Stimulated activated naive CD4-positive, alpha-beta T cell (primary cell): ENCODE measurements at regions not wholly inside any gene's neighbourhood (a gene's known extent, or its start where the extent isn't known, plus 50 kb on each side); places are given as distances from the start of the nearest gene placed in this dataset.
"Not testable (repeated sequence)": the region's sequence is repeated elsewhere in the genome, so short reads cannot be mapped to it uniquely, and the experiment has no call there.

ENCODE experiments used
- DNase-seq, 6 experiments: peaks; one replicate each; lab custom pipeline; 2025; lab: John Stamatoyannopoulos, UW

DNA sequence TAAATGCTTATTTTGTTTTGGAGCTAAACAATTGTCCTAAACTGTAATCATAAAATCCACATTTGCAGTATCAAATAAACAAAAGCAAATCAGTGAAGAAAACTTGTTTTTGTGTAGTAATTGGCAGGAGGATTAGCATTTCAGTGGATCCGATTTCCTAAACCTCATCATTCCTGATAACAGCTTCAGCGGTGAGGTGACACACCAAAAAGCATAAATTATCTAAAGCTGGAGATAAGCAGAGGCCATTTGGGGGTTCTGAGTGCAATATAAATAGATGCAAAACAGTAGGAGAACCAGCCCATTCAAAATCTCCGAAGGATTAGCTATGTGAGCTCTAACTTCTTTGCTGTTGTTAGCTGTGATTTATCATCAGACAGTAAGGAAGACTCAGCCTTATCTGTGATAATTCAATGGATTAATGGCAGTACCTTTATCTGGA lies 235.8 kb downstream of the EPHA7 start:
- no peak for DNase-seq

DNA sequence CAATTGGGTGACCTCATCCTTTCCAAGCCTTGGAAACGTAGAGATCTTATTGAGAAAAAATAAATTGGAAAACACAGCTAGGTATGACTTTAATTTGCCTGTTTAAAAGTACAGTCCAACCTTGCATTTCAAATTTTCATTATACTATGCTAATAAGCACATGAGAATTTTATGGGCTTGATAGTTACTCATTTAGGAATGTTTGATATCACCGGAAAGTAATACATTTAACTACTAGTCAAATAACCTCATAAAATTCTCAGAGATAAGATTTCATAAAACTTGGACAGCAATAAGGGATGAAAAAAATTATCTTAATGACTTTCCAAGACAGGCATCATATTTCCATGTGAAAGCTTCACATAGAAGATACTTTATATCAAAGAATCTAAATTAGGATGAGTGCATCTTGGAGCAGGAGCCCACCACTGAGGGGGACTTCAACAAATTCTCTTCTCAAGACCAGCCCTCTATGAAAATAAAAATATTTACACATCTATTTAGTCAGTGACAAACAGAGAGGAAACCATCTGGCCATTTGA lies 236.3 kb downstream of the EPHA7 start:
- no peak for DNase-seq

DNA sequence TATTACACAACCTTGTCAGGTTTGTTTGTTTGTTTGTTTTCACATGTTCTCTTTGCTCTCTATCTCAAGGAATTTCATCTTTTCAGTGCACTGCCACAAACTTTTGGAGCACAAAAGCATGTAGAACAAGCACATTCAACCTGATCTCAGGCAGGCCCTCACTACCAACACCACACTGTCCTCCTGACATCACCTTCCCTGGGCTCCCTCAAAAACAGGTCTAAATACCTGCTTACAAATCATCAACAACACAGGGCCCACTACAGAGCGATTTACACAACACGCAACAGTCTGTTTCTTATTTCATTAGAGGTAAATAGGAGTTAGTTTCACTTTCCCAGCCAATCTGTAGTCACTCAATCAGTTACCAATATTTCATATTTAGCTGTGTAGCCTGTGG lies 241.4 kb downstream of the EPHA7 start:
- no peak for DNase-seq

DNA sequence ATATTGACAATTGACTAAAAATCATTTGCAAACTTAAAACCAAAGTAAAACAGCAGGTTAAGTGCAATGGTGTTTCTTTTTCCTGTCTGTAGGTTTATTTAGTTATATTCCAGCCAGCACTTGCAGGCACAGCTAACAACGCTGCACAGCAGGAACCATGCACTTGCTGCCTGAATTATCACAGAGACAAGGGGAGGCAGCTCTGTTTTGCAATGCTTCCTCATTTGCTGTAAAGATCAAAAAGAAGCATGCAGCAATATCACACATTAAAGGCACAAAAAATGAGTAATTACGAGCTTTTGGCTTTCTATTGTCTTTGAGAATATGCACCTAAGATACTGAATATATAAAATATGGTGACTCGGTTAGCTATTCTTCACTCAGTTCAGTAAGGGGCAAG lies 241.9 kb downstream of the EPHA7 start:
- no peak for DNase-seq

DNA sequence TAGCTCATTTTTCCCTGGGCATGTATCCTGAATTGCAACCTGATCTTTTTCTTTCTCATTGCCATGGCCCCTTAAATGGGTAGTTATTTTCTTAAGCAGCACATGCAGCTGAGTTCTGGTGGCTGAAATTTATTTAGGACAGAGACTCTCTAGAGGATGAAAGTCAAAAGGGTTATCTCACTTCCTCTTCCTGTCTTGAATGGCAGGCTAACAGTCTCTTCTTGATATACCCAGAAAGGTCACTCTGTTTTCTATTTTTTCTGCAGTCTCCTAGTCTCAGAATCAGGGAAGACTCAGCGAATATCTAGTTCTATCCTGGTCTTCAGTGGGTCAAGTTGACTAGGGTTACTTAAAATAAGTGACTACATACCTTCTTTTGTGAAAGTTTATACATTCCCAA lies 243.3 kb downstream of the EPHA7 start:
- DNase-seq: no peak

DNA sequence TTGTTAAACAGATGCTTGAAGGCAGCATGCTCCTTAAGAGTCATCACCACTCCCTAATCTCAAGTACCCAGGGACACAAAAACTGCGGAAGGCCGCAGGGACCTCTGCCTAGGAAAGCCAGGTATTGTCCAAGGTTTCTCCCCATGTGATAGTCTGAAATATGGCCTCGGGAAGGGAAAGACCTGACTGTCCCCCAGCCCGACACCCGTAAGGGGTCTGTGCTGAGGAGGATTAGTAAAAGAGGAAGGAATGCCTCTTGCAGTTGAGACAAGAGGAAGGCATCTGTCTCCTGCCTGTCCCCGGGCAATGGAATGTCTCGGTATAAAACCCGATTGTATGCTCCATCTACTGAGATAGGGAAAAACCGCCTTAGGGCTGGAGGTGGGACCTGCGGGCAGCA lies 245.8 kb downstream of the EPHA7 start:
- DNase-seq: not testable (repeated sequence)

DNA sequence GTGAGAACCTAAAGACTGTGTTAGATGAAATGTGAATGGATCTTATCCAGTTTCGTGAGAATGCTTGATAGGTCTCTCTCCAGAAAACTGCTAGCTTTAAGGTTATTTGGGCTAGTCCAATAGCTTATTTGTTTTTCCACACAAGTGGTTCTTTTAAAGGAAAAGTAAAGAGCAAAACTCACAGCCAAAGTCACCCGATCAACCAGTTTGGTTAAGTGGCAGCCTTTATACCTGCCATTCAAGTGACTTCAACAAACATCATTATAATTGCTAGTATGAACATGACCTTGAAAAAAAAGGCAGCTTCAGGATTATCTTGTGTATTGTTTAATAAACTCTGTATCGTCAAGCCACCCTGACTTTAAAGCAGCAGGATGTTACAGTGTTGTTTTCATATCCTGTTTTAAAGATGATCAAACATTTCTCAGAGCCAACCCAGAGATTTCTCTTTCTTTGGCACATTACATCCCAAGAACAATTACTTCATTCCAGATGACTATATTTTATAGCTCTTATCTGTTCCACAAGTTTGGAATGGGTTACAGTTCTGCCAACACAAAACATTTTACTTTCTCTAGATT lies 253.4 kb downstream of the EPHA7 start:
- DNase-seq: no peak

DNA sequence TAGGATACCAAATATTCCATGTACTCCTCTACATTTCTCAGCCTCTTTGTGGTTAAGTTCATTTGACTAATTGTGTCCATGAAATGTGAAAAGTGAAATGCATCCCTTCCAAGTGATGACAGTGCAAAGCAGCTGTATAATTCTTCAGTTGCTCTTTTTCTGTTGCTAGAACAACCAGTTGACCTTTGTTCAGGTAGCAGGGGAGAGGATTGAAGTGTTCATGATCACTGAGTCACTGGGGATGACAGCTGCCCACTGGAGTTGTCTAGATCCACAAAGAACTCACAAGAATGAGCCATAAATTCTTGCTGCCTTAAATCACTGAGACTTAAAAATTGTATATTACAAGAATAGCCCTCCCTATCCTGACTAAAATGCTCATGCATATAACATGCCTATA lies 254.6 kb downstream of the EPHA7 start:
- no peak for DNase-seq

DNA sequence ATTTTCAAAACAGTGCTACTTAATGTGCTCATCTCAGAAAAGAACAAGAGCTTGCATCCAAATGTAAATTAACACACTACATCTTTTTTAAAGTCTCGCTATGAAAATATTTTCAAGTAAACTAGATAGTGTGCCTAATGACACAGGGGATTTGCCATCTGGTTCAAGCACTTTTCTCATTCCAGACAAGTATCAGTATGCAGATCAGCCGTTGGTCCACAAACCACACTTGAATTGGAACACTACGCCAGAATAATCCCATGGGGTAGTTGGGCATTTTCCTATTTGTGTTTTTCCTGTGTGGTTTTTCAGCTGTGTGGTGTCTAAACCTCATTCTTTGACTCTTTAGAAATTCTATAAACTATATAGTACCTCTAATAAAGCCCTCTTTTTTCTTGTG lies 256.2 kb downstream of the EPHA7 start:
- no peak for DNase-seq

DNA sequence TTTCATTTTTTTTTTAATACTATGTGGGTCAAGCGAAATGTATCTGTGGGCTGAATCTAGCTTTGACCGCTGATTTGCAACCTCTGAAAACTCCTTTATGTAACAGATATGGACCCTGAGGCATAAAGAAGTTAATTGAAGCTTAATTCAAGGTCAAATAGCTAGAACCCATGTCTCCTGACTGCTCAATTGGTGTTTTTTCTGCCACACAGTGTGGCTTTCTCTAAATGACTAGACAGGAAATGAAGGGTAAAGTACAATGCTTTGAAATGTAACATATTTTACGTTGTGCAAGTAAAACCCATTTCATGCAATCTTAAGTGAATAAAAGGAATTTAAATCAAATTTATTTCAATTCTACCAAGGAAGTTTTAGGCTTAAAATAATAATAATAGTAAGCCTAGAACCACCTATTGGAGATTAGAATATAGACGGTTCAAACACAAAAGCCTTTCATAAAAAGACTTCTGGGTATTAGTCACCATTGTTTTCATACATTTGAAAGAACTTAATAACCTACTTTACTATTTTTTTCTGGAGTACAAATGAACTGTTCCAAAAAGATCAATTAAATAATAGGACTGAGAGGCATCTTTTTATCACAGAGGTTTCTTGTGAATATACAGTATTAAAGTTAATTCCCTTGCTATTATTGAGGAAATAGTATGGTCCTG lies 279.8 kb downstream of the EPHA7 start:
- DNase-seq: no peak

DNA sequence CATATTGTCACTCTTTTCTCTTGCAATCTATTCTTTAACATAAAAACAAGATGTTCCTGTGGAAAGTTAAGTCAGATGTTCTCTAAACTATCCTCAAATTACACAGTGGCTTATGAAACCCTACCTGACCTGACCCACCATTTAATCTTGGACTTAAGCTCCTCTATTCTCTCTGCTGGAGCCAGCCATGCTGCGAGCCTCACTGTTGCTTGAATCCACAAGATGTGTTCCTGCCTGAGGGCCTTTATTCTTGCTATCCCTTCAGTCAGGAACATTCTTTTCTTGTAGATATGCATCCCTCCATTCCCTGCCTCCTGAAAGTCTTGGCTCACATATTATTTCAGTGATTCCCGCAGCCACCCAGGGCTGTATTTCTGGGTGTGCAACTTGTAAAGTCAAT lies 283.2 kb downstream of the EPHA7 start:
- DNase-seq: no peak

DNA sequence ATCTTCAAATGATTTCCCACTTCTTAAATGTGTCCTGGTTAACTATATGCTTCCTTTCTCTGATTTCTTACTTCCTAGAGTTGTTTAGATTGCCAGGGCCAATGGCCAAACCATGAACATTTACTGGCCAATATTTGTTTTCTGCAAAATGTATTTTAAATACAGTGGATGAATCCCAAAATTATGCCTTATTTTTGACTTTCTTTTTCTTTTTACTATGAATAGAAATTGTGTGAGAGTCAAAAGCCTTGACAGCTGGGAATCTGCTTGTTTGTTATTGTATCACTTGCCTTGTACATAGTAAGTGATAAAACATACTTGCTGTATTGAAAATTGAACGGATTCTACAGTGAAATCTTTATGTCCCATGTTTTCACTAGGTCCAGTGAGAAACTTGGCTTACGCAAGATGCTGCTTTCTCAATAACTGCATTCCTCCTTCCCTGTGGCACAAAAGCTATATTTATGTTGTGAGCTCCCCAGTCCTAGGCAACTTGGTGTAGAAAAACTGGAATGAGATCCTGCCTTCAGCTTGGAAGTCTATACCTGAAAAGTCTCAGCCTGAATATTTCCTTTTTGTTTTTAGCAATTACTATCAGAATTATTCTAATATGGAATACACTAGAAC lies 295.2 kb downstream of the EPHA7 start:
- DNase-seq: no peak

DNA sequence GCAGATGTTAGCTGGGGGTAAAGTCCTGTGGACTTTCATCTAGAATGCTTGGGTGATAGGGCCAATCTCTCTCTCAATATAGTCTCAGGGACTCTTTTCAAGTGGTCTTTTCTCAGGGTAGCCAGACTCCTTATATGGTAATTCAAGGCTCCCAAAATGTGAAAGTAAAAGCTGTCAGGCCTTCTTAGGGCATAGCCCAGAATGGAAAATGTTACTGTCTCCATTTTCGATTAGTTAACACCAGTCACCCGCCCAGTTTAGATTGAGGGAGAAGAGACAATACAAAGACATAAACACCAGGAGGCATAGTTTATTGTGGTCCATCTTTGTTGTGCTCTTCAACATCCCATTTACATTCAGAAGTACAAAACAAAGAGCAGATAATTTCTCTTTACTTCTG lies 295.8 kb downstream of the EPHA7 start:
- DNase-seq: no peak

DNA sequence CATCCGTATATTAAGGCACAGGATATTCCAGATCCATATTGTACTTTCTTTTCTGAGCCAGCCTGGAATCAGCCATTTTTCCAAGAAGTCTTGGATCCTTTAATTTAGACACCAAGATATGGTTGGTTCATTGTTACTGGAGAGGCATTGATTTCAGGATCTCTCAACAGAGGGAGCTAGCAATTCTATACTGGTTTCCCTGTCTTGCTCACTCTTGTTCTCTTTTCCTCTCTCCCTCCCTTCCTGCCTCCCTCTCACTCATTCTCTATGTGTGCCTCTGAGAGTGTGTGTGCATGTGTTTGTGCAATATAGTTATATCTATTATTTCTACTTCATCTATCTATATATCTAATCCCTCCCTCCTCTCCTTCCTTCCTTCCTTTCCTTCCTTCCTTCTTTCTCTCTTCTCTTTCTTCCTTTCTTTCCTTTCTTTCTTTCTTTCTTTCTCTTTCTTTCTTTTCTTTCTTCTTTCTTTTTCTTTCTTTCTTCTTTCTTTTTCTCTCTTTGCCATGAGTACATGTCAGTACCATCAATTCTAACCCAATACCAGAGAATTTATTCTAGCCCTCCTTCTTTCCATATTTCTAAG lies 299.1 kb downstream of the EPHA7 start:
- DNase-seq: no peak

DNA sequence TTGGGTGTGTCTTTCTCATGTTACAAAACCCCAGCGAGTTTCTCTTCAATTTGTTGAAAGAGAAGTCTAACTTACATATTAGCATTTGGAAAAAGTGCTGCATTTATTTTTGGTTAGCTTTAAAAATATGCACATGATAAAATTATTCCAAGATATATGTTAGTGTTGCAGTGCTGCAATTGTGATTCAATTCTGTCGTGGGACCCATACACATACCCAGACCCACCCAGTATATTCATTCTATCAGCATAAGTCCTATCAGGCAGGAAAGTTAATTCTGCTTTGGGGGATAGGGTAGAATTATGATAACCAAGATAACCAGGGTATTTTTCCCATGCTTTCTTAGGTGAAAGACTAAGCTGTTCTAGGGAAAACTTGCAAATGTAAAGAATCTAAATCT lies 313.5 kb downstream of the EPHA7 start:
- DNase-seq: no peak

DNA sequence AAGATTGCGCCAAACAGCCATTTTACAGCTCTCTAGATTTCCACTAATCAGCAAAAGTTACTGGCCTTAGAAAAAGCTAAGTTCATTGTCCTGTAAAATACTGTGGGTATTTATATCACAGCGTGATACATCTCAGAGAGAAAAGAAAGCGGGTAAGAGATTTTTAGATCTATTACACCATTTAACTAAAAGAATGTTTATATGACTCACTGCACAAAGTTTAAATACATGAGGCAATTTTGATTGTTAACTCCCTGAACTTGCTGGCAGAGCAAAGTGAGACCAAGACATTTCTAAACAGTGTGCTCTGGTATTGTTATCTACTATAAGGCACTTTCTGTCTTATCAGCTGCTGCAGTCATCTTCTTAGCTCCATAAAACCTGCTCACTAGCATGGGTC lies 314.3 kb downstream of the EPHA7 start:
- DNase-seq: no peak

DNA sequence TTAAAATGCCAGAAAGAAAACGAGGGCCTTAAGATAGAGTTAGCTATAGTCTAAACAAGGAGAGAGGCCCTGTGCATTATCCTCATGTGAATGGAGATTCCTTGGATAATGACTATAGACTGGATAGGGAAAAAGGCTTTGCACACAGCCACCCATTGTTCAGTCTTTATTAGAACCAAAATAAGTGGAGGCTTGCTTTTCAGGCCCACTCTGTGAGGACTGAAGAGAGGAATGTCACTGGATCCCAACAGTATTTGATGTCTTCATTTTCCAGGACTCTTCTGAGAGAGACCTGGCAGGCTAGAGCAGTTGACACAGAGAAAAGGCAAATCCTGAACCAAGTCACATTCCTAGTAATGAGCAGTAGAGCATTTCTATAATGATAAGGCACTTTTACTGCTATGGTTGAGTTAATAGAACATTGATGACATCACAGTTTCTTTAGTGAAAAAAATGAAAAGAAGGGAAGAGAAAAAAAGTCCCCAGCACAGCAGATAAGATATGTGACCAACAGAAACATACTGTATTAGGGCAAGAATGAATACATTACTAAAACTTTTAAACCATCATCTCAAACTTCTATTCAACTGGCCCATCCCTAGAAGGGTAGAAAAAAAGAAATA lies 315.1 kb downstream of the EPHA7 start:
- no peak for DNase-seq

DNA sequence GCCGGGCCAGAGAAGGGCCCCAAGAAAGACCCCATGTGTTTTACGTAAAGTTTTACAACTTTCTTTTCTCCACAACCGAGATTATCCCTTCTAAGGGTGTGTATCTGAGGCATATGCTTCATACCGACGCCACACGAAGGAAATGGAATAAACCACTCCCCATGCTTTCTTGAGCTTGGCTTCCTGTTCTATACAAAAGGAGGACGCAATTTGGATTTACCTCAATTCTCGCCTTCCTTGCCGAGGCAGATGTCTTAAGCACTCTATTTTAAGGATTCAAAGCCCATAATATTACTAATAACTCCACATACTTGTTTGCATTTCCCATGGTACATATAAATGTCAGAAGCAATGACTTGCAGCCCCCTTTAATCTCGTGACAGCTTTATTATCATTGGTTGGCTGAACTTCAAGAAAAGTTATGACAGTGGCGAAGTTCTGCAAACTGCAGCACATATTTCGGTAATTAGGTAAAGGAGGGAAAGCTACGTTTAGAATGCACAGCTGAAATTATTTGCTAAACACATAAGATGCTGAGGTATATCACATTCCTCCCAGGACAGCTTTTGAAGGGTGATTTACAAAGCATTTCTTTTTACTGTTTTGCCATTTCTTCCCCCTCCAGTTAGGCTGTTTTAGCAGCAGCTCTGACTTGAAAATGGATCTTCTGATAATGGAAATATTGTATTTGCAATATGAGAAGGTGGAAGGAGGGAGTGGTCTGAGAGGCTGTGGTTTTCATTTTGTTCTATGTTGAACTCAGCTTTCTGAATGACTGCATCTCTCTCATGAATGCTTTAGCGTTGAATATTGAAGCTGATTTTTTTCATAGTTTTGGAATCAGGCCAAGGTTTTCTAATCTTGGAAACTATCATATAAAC lies 330.5 kb downstream of the EPHA7 start:
- no peak for DNase-seq

DNA sequence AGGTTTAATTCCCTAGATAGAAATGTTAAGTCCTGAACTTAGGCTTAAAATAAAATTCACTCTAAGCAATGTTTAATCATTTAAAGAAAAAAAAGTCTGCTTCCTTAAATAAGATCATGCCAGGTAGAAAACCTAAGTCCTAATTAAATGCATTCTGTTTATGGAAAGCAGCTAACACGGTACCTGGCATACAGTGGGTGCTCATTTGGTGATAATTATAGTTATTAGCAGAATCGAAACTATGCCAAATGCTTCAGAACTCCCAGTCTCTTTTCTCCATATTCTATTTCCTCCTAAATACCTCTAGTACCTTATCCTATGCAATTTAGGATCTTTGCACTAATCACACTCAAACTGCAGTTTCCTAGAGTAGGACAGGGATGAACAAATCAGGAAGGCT lies 331.8 kb downstream of the EPHA7 start:
- no peak for DNase-seq

DNA sequence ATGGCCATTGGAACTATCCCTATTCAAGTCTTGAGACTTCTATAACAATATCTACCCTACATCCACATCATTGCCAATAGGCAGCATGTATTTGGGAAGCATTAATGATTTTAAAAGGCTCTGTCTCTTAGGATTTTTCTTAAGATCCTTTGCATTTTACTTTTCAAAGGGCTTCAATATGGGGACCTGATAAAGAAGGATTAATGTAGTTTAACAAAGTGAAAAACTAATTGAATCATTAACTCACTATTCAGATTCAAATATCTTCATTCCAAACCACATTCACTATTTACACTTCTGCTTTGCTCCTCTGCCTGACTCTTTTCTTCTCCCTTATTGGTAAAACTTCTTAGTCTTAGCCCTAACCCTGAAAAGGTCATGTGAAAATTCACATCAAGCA lies 333.0 kb downstream of the EPHA7 start:
- no peak for DNase-seq

DNA sequence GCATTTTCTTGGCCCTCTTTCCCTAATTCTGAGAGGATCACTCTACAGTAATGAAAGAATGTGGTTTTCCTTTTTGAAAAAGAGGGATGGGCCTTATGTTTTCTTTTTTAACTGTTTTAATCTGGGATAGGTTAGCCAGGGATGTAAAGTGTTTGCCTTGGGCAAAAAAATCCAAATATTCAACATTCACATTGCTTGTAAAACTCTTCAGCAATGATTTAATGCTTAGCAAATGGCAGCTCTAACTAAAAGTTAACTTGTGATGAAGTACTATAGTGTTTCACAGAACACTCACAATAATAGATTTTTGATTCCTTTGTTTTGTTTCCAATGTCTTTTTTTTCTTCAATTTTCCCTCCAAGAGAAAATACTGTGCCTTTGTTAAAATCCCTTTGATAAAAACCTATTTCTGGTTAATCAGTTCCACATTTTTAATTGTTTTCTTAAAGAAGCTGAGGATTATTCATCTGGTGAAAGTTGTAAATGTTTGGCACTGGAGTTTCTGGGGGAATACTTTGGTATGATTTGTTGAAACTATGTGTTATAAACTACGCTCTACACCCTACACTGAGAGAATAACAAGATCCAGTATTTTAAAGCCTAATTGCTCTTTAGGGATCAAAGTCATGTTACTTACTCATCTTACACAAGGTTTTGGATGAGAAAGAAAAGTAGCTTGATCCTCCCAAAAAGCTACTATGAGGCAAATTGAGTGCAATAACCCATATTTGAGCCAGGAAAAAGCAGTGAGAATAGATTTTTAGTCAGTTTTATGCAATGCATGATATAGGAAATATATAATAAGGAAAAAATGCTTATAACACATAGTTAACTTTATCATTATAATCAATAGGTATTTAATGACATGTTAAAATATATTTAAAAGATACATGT lies 335.8 kb downstream of the EPHA7 start:
- no peak for DNase-seq
